ENCODE measurements at regions not wholly inside any gene's neighbourhood (a gene's known extent, or its start where the extent isn't known, plus 50 kb on each side); places are given as distances from the start of the nearest gene placed in this dataset.
"Not testable (repeated sequence)": the region's sequence is repeated elsewhere in the genome, so short reads cannot be mapped to it uniquely, and the experiment has no call there.

DNA sequence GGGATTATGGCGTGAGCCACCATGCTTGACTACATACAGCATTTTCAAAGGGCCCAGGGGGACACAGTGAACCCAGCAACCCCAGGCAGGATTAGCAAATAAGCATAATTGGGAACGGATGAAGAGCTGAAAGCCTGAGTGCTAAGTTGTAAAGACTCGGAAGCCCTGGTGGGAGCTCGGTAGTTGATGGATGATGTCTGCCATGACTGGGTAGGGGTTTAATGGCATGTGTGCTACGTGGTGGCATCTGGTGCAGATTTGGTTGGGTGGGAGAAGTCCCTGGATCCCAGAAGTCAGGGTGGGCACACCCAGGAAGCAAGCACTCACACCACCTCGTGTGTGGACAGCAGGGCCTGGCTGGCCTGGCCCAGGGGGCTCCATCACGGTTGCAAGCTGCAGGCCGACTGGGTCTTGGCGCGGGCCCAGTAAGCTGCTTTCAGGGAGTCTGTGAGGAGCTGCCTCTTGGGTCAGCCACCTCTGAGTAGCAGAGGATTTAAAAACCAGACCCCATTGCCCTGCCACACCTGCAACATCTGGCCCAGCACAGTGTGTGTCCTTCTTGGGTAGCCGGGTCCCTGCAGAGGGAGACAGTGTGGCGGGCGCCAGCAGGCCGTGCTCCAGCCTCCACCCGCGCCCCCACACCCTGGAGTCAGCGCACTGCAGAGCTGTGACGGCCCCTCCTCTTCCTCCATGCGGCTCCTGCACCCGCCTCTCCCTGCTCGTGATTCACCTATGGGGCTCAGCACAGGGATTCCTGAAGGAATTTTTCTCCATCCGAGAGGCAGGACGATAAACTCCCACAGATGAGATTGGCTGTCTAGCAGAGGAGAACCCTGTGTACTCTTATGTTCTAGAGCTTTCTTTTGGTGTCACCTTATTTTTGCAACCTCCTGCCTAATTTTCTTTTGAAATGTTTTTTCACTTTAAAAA is 159.2 kb downstream of the LAT start:
- peak in 4 of 10 donors; percentile 58 to 86 (median 81) for DNase-seq
- intact Hi-C loops (cut with DNase I): not testable (repeated sequence)

DNA sequence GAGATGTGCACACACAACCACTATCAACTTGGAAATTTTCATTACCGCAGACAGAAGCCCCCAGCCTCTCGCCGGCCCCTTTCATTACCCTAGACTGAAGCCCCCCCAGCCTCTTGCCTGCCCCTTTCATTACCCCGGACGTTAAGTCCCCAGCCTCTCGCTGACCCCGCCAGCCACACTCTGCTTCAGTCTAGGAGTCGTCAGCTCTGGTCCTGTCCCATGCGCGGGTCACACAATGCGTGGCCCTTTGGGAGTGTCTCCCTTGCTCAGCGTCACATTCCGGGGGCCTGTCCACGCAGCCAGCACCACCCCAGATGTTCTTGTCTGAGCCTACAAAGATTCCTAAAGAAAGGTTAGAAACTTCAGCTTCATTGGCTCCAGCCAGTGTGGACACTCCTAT is 157.7 kb downstream of the LAT start:
- DNase-seq: peak in 2 of 10 donors; percentile 47 to 52
- intact Hi-C loops (cut with DNase I): not testable (repeated sequence)

DNA sequence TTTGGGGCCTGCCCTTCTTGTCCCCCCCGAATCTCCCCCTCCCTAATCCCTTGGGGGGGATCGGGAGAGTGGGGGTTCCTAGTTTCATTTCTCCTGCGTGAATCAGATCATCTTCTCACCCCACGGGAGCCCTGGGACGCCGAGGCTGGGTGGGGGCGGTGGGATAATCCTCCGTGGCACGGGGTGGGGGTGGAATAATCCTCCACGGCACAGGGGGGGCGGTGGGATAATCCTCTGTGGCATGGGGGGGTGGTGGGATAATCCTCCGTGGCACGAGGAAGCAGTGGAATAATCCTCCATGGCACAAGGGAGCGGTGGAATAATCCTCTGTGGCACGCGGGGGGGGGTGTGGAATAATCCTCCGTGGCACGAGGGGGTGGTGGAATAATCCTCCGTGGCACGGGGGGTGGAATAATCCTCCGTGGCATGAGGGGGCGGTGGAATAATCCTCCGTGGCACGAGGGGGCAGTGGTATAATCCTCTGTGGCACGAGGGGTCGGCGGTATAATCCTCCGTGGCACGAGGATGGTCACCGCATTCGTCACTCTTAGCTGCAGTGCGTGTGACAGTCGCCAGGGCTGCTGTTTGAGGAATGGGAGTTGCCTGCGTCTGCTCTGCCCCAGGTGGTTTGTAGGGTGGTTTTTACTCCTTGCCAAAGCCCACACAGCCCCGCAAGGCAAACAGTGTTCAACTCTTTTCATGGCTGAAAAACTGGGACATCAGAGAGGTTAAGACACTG is 156.9 kb downstream of the LAT start:
- intact Hi-C loops (cut with DNase I): no loop called here
- DNase-seq: peak in 2 of 10 donors; percentile 50 to 55

DNA sequence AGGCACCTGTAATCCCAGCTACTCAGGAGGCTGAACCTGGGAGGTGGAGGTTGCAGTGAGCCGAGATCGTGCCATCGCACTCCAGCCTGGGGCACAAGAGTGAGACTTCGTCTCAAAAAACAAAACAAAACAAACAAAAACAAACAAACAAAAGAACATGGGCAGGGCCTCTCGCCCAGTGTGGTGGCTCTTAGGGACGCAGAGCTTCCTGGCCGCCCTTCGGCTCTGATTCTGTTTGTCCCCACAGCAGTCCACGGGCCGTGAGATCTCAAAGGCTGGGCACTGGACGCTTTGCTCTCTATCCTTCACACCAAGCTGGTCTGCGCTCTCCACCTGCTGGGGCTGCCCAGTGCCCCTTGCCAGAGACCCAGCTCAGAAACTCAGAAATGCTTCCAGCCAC is 156.3 kb downstream of the LAT start:
- intact Hi-C loops (cut with DNase I): not testable (repeated sequence)
- DNase-seq: peak in 1 of 10 donors; percentile 44

DNA sequence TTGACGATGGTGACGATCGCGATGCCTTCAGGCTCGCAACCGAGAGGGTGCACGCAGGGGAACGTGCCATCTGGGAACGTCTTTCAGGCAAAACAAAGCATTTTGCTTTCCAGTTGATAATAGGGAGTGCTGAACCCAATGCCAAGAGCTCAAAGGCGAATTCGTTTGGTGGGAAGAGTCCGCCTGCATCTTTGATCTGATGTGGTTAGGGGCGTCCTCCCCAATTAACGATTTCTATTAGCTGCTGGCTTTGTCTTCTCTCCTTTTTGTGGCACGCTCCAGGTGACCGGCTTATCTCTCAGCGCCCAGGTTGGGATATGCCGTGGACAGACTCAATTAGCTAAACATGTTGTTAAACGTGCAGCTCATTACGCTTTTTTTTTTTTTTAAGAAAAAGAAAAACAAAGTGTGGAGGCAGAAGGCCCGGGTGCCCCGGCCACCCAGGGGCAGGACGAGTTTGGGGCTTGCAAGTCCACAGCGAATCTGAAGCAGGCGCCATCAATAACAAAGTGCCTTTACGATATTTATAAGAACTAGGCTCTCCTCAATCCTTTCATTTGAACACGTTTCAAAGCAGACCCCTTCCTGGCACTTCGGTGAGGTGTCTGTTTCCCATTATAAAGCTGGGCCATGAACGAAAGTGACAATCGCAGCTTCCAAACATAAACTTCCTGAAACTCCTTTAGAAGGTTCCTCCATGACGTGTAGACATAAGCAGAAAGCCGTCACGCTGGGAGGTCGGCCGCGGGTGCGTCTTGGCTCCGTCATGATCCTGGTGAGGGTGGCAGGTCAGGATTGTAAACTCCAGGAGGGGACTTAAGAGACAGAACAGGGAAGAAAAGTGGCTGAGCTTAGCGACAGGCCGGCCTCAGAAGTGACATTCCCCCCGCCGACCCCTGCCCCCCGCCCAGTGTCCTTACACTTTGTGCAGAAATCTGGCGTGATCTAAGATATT is 155.3 kb downstream of the LAT start:
- intact Hi-C loops (cut with DNase I): not testable (repeated sequence)
- peak in 2 of 10 donors; percentile 61 to 76 for DNase-seq

DNA sequence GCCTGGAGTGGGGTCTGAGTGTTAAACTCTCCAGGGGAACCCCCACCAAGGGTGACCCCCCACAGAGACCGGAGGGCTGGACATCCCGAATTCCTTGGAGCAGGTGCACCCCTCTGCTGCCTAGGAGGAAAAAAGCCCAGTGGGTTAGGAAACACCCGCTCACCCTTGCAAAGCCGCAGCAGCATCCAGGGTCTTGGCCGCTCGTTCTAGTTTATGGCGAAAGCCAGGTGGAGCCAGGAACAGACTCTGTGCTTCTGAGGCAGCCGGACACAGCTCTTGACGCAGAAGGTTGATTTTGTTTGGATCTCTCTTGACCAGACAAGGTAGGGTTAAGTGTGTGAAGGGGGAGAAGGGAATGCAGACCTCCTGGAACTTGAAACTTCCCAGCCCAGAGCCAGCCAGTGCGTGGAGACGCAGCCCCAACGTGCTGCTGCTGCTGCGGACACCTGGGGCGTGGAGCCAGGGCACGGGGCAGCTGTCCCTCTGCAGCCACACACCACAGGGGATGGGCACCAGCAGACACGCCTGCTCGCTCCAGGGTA is 154.5 kb downstream of the LAT start:
- peak in 2 of 10 donors; percentile 61 to 62 for DNase-seq
- intact Hi-C loops (cut with DNase I): no loop called here

DNA sequence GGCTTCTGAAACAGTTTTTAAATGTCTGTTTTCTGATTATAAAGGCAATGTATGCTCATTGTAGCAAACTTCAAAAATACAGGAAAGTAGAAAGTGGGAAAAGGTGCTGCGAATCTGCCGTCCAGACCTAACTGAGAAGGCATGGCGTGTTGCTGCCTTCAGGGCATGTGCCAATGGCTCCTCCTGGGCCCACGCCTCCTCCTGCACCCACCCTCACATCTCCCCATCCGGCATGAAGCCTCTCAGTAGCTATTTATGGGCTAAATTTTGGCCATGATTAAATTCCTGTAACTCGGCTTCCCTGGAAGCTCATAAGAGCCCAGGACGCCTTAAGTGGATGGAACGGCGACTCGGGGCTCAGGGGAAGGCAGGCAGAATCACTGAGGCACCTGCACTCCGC is 153.8 kb downstream of the LAT start:
- intact Hi-C loops (cut with DNase I): not testable (repeated sequence)
- DNase-seq: peak in 2 of 10 donors; percentile 41 to 59

DNA sequence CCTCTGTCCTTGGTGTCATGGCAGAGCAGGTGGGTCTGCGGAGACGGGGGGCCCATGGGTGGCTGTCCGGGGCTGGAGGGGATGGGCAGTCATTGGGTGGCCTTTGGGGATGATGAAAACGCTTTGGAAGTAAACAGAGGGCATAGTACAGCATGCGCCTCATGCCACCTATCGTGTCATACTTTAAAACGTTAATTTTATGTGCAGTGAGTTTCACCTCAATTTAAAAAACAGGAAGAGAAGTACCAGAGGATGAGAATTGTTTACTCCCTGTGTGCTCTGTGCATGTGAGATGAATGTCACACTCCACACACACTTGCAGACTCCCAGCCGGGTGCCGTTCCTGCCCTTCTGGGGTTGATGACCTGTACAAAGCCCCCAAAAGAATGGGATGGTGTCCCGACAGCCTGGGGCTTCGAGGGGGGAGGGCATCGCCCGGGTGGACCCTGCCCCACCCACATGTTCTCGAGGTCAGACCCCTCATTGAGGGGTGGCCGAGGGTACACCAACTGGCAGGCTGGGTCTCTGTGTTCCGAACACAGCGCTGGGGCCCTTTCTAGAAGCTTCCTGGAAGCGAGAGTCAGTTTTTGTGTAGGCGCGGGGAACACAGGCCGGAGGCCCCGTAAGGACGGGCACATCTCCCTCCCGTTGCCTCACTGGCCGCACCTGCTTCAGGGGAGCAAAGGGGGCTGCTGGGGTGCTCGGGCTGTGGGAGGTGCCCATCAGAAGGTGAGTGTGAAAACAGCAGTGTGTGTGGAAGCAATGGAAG is 153.2 kb downstream of the LAT start:
- intact Hi-C loops (cut with DNase I): not testable (repeated sequence)
- peak in 2 of 10 donors; percentile 32 to 62 for DNase-seq

DNA sequence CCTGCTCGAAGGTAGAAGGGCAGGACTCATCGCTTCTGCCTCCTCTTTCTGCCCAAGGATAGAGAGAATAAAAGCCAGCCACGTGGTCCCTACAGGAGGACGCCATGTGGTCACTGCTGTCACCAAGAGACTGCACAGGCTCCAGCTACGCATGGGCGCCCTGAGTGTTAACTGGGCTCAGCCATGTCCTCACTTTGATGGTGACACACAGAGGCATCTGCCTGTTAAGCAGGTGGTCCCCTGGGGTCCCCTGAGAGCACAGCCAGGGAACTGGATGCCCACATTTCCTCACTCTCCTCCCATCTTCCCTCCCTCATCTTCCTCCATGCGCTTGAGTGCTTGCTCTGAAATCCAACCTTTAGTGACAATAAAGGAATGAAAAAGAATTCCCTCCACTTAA is 152.6 kb downstream of the LAT start:
- intact Hi-C loops (cut with DNase I): not testable (repeated sequence)
- peak in 2 of 10 donors; percentile 19 to 55 for DNase-seq

DNA sequence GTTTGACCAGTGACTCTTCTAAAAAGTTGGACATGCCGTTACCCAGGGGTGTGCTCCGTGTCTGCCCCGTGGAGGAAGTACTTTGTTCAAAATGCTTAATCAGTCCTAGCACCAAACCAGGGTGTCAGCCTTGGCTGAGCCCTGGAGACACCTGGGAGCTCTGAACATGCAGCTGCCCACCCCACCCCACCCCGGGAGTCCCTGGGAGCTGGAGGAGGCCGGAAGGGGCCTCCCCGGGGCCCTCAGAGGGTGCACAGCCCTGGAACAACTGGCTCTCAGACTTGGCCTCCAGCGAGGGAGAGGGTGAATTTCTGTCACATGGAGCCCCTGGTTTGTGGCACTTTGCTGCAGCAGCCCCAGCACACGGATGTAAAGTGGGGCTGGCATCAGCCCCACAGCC is 152.1 kb downstream of the LAT start:
- peak in 2 of 10 donors; percentile 11 to 69 for DNase-seq
- intact Hi-C loops (cut with DNase I): not testable (repeated sequence)

DNA sequence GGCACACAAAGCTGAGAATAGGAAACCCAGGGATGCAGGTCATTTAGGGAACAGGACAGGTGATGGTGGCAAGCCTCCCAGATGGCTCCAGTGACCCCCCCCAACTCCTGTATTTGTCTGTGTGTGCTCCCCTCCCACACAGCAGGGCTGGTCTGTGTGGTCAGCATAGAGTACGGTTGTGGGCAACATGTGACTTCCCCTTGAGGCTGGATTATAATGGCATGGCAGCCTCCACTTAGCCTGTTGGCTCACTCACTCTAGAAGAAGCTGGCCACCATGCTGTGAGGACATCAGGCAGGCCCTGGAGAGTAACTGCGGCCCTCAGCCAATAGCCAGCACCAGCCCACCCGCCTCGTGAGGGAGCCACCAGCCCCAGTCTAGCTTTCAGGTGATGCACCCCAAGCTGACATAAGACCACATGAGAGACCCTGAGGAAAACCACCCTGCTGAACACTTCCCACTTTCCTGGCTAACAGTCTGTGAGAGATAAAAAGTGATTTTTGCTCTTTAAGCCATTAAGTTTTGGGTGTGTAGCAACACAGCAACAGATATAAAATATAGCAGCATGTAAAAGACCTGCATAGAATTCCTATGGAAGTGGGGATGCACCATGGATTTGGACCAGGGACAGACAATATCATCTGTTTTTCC is 151.3 kb downstream of the LAT start:
- intact Hi-C loops (cut with DNase I): not testable (repeated sequence)
- DNase-seq: peak in 2 of 10 donors; percentile 30 to 39

DNA sequence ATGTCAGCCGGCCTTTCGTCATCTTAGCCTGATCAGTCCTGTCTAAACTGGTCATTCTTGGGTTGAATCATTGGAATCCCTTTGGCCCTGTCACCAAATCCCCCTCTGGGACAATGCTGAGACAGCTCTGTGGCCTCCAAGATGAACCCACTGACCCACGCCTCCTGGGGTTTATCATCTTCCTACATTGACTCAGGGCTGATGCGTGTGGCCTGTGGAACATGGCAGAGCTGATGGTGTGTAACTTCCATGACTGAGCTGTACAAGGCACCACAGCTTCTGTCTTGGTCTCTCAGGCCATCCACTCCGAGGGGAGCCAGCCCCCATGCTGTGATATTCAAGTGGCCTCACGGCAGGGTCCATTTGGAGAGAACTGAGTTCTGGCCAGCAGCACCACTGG is 150.2 kb downstream of the LAT start:
- intact Hi-C loops (cut with DNase I): not testable (repeated sequence)
- DNase-seq: peak in 1 of 10 donors; percentile 12

DNA sequence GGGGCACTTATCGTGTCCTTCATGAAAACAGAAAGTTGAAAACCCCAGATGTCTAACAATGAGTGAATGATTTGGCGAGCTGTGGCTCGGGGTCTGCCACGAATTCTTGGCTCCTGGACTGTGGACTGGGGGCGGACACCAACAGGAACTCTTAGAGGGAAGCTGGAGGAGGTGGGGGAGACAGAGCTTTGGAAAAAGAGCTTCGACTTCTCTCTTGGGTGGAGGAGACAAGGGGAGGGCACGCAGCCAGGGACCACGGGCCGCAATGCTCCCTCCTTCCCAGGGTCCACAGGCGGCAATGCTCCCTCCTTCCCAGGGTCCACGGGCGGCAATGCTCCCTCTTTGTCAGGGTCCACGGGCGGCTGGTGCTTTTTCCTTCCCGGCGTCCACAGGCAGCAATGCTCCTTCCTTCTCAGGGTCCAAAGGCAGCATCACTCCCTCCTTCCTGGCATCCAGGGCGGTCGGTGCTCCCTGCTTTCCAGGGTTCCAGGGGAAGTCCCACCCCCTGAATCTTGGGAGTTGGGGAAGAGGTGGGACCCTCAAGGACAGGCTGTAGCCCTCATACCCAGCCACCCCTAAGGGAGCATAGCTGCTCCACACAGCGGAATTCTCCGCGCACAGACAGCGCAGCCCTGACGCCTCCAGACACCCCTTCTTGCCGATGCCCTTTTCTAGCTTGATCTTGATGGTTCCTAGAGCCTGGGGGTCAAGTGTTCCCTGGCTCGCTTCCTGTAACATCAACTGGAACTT is 149.0 kb downstream of the LAT start:
- DNase-seq: peak in 2 of 10 donors; percentile 47 to 51
- intact Hi-C loops (cut with DNase I): not testable (repeated sequence)

DNA sequence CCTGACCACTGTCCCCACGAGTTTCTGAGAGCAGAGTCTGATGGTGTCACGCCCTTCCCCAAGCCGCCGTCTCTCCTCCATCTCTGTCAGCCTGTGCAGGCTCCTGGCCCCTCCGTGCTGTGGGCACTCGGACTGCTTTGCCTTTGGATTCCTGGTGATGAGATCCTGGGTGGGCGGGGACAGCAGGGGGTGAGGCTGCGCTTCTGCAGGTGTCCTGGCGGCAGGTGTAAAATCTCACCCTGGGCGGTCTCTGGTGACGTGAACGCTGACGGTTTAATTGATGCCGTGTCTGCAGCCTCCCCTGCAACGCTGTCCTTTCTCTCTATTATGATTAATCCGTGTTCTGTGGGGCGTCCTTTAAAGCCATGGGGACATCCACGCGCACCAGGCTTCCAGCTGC is 148.0 kb downstream of the LAT start:
- peak in 2 of 10 donors; percentile 32 to 46 for DNase-seq
- intact Hi-C loops (cut with DNase I): not testable (repeated sequence)

DNA sequence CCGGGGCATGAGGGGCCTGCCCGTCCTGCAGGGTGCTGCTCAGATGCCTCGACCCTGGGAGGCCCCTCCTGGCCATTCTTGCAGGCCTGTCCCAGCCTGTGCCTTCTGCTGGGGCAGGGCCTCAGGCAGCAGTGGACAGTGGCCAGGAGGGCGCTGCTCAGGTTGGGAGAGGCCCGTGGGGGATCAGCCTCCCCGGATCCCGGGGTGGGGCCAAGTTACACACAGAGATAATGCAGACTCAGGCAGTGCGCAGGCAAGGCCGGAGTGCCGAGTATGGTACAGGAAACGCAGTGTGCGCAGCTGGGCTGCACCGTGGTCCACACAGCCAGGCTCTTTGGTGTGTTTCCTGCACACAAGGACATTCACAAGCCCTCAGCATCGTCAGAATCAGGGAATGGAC is 147.6 kb downstream of the LAT start:
- intact Hi-C loops (cut with DNase I): not testable (repeated sequence)
- peak in 2 of 10 donors; percentile 49 to 66 for DNase-seq

DNA sequence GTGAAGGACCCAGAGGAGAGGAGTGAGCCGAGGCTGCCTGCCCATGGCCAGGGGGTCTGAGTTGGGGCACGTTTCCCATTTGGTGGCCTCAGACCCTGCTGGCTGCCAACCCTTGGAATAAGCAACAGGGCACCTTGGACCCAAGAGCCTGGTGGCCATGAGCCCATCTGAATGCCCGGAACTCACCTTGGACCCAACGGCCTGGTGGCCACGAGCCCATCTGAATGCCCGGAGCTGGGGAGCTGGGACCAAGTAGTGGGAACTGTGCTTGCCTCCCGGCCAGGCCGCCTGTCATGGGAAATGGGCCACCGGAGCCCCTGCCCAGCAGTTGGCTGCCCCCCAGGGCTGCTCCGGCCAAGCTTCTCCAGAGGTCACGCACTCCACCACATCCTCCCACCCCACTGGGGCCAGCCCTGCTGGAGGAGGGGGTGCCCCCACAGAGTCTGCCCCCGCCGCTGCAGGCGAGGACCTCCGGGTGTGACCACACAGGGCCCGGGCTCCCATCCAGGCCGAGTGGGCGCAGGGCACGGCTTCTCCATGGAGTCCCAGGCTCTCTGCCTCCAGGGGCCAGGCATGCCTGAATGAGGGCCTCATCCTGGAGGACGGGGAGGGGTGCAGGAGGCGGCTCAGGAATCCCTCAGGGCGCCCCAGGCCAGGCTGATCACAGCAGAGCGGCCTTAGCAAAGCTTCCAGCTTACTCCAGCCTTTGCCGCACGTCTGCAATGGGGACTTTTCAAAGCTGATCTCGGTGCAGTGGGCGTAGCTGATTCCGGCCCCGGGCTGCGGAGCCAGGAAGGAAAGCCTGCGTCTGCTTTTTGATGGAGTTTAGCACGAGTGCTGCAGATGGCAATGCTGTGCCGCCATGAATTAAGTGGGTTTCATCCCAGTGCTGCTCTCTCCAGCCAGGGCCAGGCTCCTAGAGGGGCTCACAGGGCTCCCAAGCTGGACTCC is 146.3 kb downstream of the LAT start:
- peak in 2 of 10 donors; percentile 76 to 80 for DNase-seq

More for the DNA sequence above, 146.3 kb downstream of the LAT start:
- intact Hi-C loops (cut with DNase I): not testable (repeated sequence)

Measured in posterior cingulate gyrus (tissue), 11 donors.